ENCODE measurements at regions not wholly inside any gene's neighbourhood (a gene's known extent, or its start where the extent isn't known, plus 50 kb on each side); places are given as distances from the start of the nearest gene placed in this dataset.

GRCh38 chr22:49147617-49148175, 680.0 kb downstream of the BRD1 start:
- Histone ChIP-seq H3K23ac (ENCODE audit: low read depth, low read length) (no peak overlapping the region), H2BK15ac (ENCODE audit: low read depth, low read length) (no peak overlapping the region), H3K18ac (ENCODE audit: low read depth, low read length) (no peak overlapping the region), H3K14ac (replicated peaks; ENCODE audit: low read depth, low read length) (no peak overlapping the region), H3K56ac (ENCODE audit: extremely low read depth, insufficient read depth, low read length) (no peak overlapping the region), H2AK9ac (replicated peaks; ENCODE audit: low read depth, low read length, poor library complexity) (no peak overlapping the region), H3K4me3 (ENCODE audit: insufficient read depth, low read depth, low read length) (no peak overlapping the region), H2BK20ac (ENCODE audit: low read depth, low read length) (no peak overlapping the region), H3K9me1 (ENCODE audit: insufficient read depth, low read length) (no peaks in the 10 kb centered on the region), H2BK5ac (ENCODE audit: low read depth, low read length, poor library complexity, severe bottlenecking) (no peak overlapping the region), H3K9ac (ENCODE audit: low read depth, low read length) (no peak overlapping the region), H3K79me1 (ENCODE audit: low read depth in 1 of 2, low read length in 2 of 2) (no peaks in the 10 kb centered on the region), H3K4me1 (ENCODE audit: control insufficient read depth, insufficient read depth, low read length) (no peaks in the 10 kb centered on the region), H2AK5ac (ENCODE audit: low read depth, low read length) (no peak overlapping the region), H3K4ac (ENCODE audit: low read depth, low read length) (no peak overlapping the region), H3K9me3 (ENCODE audit: control insufficient read depth, insufficient read depth, low read length) (peaks cover 53% of the 10 kb centered on the region), H2BK120ac (ENCODE audit: low read depth, low read length) (no peak overlapping the region), H4K8ac (ENCODE audit: low read depth in 2 of 2, low read length in 2 of 2) (no peak overlapping the region), H3K27ac (ENCODE audit: insufficient read depth, low read length) (no peak overlapping the region), H3K36me3 (ENCODE audit: control insufficient read depth, insufficient read depth, low read length) (no peaks in the 10 kb centered on the region), H3K4me2 (ENCODE audit: low read depth, low read length) (no peak overlapping the region), H4K91ac (ENCODE audit: insufficient read depth, low read depth, low read length) (no peak overlapping the region), H3K27me3 (ENCODE audit: control insufficient read depth, insufficient read depth, low read length) (no peaks in the 10 kb centered on the region), H4K20me1 (ENCODE audit: insufficient read depth, low read length) (no peaks in the 10 kb centered on the region), H2AFZ (replicated peaks; ENCODE audit: low read length, poor library complexity) (no peak overlapping the region), H4K5ac (ENCODE audit: low read depth, low read length) (no peak overlapping the region)
- TF ChIP-seq USF2 (IDR thresholded peaks at IDR 0.05; ENCODE audit: low read depth, low read length), result no peak
- TF ChIP-seq ELK1 (IDR thresholded peaks at IDR 0.05; ENCODE audit: borderline replicate concordance, low read depth, low read length), result no peak
- TF ChIP-seq RFX5 (IDR thresholded peaks at IDR 0.05; ENCODE audit: low read depth, low read length), result no peak
- no peak for TF ChIP-seq CHD1 (IDR thresholded peaks at IDR 0.05; ENCODE audit: low read depth, low read length)
- no peak for TF ChIP-seq CTCF (conservative IDR thresholded peaks at IDR 0.05; ENCODE audit: low read depth, low read length)
- TF ChIP-seq NFE2L2 (IDR thresholded peaks at IDR 0.05; ENCODE audit: low read depth, low read length), result no peak
- no peak for TF ChIP-seq MAZ (IDR thresholded peaks at IDR 0.05; ENCODE audit: borderline replicate concordance, low read depth, low read length)
- TF ChIP-seq BHLHE40 (IDR thresholded peaks at IDR 0.05; ENCODE audit: low read depth, low read length), result no peak
- TF ChIP-seq SMC3 (IDR thresholded peaks at IDR 0.05; ENCODE audit: low read depth, low read length), result no peak
- no peak for TF ChIP-seq MXI1 (IDR thresholded peaks at IDR 0.05; ENCODE audit: borderline replicate concordance, low read depth, low read length)
- no peak for TF ChIP-seq FOS (IDR thresholded peaks at IDR 0.05; ENCODE audit: low read depth, low read length)
- TF ChIP-seq CEBPB (IDR thresholded peaks at IDR 0.05; ENCODE audit: low read depth, low read length), result no peak
- TF ChIP-seq POLR2A (IDR thresholded peaks at IDR 0.05; ENCODE audit: low read depth, low read length), result no peak
- no peak for TF ChIP-seq MAFK (IDR thresholded peaks at IDR 0.05; ENCODE audit: low read depth, low read length)
- no peak for TF ChIP-seq RCOR1 (IDR thresholded peaks at IDR 0.05; ENCODE audit: insufficient replicate concordance, low read length)
- no peak for TF ChIP-seq RAD21 (IDR thresholded peaks at IDR 0.05; ENCODE audit: low read length)
- no peak for DNase-seq
- intact Hi-C loops (cut with micrococcal nuclease), result no loop called here
- BruUV-seq (replicated peaks), result no TSS peak
- dilution Hi-C loops (cut with HindIII; ENCODE audit: low sequenced_read_pairs, unreplicated experiment), result no loop called here
- ChIA-PET CTCF (no interaction called here), POLR2A (ENCODE audit: unreplicated experiment) (no interaction called here)
- ATAC-seq (ENCODE audit: low read depth), result no peak
- in situ Hi-C loops (cut with MboI; ENCODE audit: low sequenced_read_pairs), result no loop called here
- WGBS, 2 experiments (ENCODE audit: extremely low coverage in 2 of 2, insufficient read length in 1 of 2), result 20% methylated on average over 3 of the region's 15 CpGs; no CpG with 5 or more reads in 1 of the 2 experiments

Data from IMR-90 (cell line).